PC-9 (cell line): ENCODE measurements at regions not wholly inside any gene's neighbourhood (a gene's known extent, or its start where the extent isn't known, plus 50 kb on each side); places are given as distances from the start of the nearest gene placed in this dataset.
"Not testable (repeated sequence)": the region's sequence is repeated elsewhere in the genome, so short reads cannot be mapped to it uniquely, and the experiment has no call there.

Experiments used
- BruUV-seq: library from RNA; stranded (reverse); fragments of 400-500 nt; replicated peaks from 2 replicates; lab custom pipeline; 2021; lab: Mats Ljungman, UMichigan
- CTCF ChIA-PET: fragments of 300-600 bp; sonication (Branson Sonifier 250); formaldehyde crosslinking; loops from one replicate; lab custom pipeline; 2022; ENCODE audit warnings: antibody characterized with exemption; lab: Charles Lee
- POLR2A ChIA-PET: fragments of 300-600 bp; sonication (Branson Sonifier 250); formaldehyde crosslinking; loops from one replicate; lab custom pipeline; 2022; ENCODE audit warnings: antibody characterized with exemption; ENCODE audit not compliant: unreplicated experiment; lab: Charles Lee
- DNase-seq, 2 experiments: peaks; one replicate each; pipeline versions ENCODE4 v3.0.0 to v3.0.0-alpha.2; 2015 to 2022; ENCODE audit warnings: mixed read lengths in 1 of 2
- H2AFZ ChIP-seq: fragments of 200-600 bp; sonication (generic); 2 replicates; pipeline ENCODE4 v1.8.1; 2017; ENCODE audit warnings: antibody characterized with exemption
- H3F3A ChIP-seq: fragments of 200-600 bp; sonication (generic); 2 replicates; pipeline ENCODE4 v1.8.1; 2017; ENCODE audit warnings: antibody characterized with exemption, mild to moderate bottlenecking, low read depth; ENCODE audit not compliant: insufficient read depth
- H3K27ac ChIP-seq: fragments of 200-600 bp; sonication (generic); 2 replicates; pipeline ENCODE4 v1.6.1; 2016; ENCODE audit warnings: mixed run types
- H3K27me3 ChIP-seq: fragments of 200-600 bp; sonication (generic); 2 replicates; pipeline ENCODE4 v1.6.1; 2016; ENCODE audit warnings: low read depth, mixed run types; ENCODE audit not compliant: insufficient read depth
- H3K36me3 ChIP-seq: fragments of 200-600 bp; sonication (generic); 2 replicates; pipeline ENCODE4 v1.6.1; 2016; ENCODE audit warnings: low read depth, mixed run types
- H3K4me1 ChIP-seq: fragments of 200-600 bp; sonication (generic); replicated peaks from 2 replicates; pipeline ENCODE4 v1.6.1; 2016; ENCODE audit warnings: mixed run types; ENCODE audit not compliant: insufficient read depth
- H3K4me2 ChIP-seq: fragments of 200-600 bp; sonication (generic); 2 replicates; pipeline ENCODE4 v1.6.1; 2017; ENCODE audit warnings: mixed run types
- H3K4me3 ChIP-seq: fragments of 200-600 bp; sonication (generic); 2 replicates; pipeline ENCODE4 v1.6.1; 2016; ENCODE audit warnings: mixed run types
- H3K79me2 ChIP-seq: fragments of 200-600 bp; sonication (generic); 2 replicates; pipeline ENCODE4 v1.6.1; 2017; ENCODE audit warnings: low read depth, mixed run types
- H3K9me2 ChIP-seq: fragments of 200-600 bp; sonication (generic); 2 replicates; pipeline ENCODE4 v1.8.1; 2017; ENCODE audit warnings: mild to moderate bottlenecking; ENCODE audit not compliant: insufficient read depth
- H3K9me3 ChIP-seq: fragments of 200-600 bp; sonication (generic); 2 replicates; pipeline ENCODE4 v1.8.1; 2016; ENCODE audit warnings: low read depth; ENCODE audit not compliant: insufficient read depth
- H4K20me1 ChIP-seq: fragments of 200-600 bp; sonication (generic); 2 replicates; pipeline ENCODE4 v1.8.1; 2017; ENCODE audit not compliant: insufficient read depth
- intact Hi-C: fragments of 100-400 bp; cut with micrococcal nuclease; formaldehyde crosslinking; loops from one replicate; pipeline ENCODE4 v1.10.0; 2022; ENCODE audit not compliant: unreplicated experiment

DNA sequence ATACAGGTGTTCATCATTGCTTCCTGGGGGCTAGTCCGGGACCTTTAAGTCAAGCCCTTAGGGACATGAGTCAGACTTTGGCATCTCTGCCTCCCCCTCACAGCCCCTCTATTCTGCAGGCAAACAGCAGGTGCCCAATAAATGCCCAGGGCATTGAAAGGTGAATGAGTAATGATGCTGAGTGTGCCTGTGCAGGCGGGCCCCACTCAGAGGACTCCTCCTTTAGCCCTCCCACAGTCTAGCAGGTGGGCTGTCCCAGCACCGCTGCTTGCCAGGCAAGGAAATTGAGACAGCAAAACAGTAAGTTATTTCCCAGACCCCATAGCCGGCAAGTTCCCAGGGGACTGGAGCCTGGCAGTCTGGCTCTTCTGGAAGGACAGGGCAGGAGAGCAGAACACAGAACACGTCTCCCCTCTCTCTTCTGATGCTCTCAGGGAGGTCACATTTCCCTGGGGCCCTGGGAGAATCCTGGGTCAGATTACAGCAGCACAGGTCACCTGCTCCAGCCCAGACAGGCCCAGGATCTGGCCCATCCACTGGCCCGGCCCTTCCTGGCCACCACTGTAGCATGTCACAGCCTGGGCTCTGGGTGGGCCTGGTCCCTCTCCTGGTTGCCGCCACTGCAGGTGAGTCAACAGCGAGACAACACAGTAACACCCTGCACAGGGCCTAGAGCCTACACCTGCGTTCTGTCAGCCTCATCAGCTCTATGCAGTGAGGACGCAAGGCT is 108.7 kb upstream of the MTLN start:
- H3K27ac ChIP-seq, H3K27me3 ChIP-seq, intact Hi-C loops, H3K79me2 ChIP-seq, POLR2A ChIA-PET, H3K4me2 ChIP-seq, H3F3A ChIP-seq, H3K4me3 ChIP-seq, BruUV-seq, H3K9me2 ChIP-seq, H2AFZ ChIP-seq, CTCF ChIA-PET, H3K36me3 ChIP-seq, DNase-seq, H4K20me1 ChIP-seq, H3K9me3 ChIP-seq, H3K4me1 ChIP-seq: not testable (repeated sequence)

DNA sequence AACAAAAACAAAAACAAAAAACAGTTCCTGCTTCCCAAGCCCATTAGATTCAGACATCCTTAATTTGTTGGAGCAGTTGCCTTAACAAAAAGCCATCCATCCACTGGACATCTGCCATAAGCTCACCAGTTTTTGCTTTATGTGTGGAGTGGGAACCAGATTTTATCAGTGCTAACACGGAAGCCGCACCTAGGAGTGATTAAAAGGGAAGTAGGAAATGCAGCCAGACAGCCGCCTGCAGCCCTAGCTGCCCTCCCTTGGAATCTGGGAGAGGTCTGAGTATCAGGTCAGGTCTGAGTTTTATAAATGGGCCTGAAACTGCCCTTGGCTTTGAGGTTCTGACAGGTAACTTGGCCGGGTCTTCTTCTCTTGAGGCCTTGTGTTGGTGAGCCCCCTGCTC is 106.6 kb upstream of the MTLN start:
- H3K9me3 ChIP-seq, H3F3A ChIP-seq, H3K4me3 ChIP-seq, H3K4me2 ChIP-seq, POLR2A ChIA-PET, H3K4me1 ChIP-seq, H3K27ac ChIP-seq, H4K20me1 ChIP-seq, DNase-seq, intact Hi-C loops, CTCF ChIA-PET, H3K27me3 ChIP-seq, H3K79me2 ChIP-seq, H3K9me2 ChIP-seq, H3K36me3 ChIP-seq, H2AFZ ChIP-seq, BruUV-seq: not testable (repeated sequence)

DNA sequence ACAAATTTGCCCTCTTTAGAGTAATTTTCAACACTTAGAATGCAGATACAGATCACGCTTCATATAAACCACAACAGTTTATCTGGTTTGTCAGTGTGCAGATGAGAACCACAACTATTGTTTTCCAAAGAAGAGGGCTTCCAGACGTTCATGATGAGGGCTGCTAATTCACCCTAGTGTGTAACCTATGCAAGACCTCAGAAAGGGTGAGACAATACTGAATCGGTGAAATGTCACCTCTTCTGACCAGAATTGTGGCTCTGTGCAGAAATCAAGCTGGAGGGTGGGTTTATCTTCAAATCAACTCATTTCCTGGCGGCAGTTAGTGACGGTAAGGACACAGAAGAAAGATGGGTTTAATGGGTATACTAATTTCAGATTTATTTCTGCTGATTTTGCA is 105.0 kb upstream of the MTLN start:
- H3F3A ChIP-seq, H3K9me2 ChIP-seq, POLR2A ChIA-PET, intact Hi-C loops, H3K79me2 ChIP-seq, H2AFZ ChIP-seq, H3K4me1 ChIP-seq, H3K9me3 ChIP-seq, H3K27me3 ChIP-seq, H3K4me2 ChIP-seq, CTCF ChIA-PET, DNase-seq, H3K27ac ChIP-seq, H3K4me3 ChIP-seq, H3K36me3 ChIP-seq, BruUV-seq, H4K20me1 ChIP-seq: not testable (repeated sequence)

DNA sequence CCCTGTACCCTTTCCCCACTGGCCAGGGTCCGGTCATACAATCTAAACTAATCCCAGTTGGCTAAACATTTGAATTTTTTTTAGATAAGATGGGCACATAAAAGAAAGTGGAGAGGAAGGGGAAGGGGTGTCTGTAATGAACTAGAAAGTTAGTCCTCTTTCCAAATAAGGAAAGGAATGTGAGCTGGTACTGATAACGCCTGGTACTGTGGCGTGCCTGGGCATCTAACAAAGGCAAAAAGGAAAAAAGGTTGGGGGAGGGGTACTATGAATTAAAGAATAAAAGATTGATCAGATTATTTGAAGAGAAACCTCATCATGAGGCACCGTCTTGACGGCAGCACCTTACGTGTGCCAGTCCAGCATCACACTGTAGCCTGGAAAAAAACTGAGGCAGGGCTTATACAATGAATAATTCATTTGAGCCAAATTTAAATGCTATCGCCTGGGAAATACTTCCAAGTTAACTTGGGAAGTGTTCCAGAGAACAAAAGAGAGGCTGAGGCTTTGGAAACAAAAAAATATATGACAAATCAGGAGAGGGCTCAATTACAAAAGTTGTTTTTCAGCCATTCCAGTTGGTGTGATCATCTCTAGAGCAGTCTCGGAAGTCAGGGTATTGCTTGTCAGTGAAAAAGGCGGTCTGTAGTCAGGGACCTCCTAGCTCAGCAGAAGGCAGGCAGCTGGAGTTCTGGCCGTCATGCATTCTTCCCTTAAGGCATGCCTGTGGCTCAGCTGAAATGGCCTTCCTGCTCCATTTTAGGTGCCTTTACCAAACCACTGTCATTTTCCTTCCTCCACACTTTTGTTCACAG is 103.9 kb upstream of the MTLN start:
- H3F3A ChIP-seq, CTCF ChIA-PET, H3K4me2 ChIP-seq, H3K9me3 ChIP-seq, intact Hi-C loops, H2AFZ ChIP-seq, H3K27me3 ChIP-seq, DNase-seq, H3K9me2 ChIP-seq, H3K4me1 ChIP-seq, H3K4me3 ChIP-seq, H3K36me3 ChIP-seq, POLR2A ChIA-PET, H3K27ac ChIP-seq, BruUV-seq, H3K79me2 ChIP-seq, H4K20me1 ChIP-seq: not testable (repeated sequence)

DNA sequence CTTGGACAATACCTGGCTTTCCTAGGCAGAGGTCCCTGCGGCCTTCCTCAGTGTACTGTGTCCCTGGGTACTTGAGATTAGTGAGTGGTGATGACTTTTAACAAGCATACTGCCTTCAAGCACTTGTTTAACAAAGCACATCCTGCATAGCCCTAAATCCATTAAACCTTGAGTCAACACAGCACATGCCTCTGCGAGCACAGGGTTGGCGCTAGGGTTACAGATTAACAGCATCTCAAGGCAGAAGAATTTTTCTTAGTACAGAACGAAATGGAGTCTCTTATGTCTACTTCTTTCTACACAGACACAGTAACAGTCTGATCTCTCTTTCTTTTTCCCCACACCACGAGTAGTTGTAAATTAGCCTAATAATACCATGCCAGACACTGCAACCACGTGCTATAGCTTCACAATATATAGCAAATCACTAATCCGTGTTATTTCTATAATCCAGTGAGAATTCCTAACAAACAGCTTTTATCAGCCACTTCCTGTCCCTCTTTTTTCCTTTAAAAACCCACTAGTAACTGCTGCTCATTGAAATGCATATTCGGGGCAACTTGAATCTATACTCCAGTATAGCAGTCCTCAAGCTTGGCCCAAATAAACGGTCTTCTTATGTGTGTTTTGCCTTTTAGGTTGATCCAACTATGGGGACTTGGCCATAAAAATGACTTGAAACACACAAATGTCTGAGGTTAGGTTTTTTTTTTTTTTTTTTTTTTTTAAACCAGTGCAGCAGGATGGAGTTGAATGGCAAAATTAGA is 102.9 kb upstream of the MTLN start:
- H2AFZ ChIP-seq, H3K4me2 ChIP-seq, H3F3A ChIP-seq, H3K36me3 ChIP-seq, H3K27me3 ChIP-seq, H3K79me2 ChIP-seq, H3K9me3 ChIP-seq, H4K20me1 ChIP-seq, BruUV-seq, H3K27ac ChIP-seq, H3K4me3 ChIP-seq, intact Hi-C loops, H3K9me2 ChIP-seq, DNase-seq, POLR2A ChIA-PET, CTCF ChIA-PET, H3K4me1 ChIP-seq: not testable (repeated sequence)

DNA sequence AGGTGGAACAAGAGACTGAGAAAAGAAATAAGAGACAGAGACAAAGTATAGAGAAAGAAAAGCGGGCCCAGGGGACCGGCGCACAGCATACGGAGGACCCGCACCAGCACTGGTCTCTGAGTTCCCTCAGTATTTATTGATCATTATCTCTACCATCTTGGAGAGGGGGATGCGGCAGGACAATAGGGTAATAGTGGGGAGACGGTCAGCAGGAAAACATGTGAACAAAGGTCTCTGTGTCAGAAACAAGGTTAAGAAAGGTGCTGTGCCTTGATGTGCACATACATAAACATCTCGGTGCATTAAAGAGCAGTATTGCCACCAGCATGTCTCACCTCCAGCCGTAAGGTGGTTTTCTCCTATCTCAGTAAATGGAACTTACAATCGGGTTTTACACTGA is 102.1 kb upstream of the MTLN start:
- H3K79me2 ChIP-seq, DNase-seq, H3K4me1 ChIP-seq, CTCF ChIA-PET, H3K27me3 ChIP-seq, H3K4me3 ChIP-seq, POLR2A ChIA-PET, H3F3A ChIP-seq, H3K36me3 ChIP-seq, H3K4me2 ChIP-seq, H3K27ac ChIP-seq, BruUV-seq, H2AFZ ChIP-seq, H3K9me3 ChIP-seq, H3K9me2 ChIP-seq, H4K20me1 ChIP-seq, intact Hi-C loops: not testable (repeated sequence)

DNA sequence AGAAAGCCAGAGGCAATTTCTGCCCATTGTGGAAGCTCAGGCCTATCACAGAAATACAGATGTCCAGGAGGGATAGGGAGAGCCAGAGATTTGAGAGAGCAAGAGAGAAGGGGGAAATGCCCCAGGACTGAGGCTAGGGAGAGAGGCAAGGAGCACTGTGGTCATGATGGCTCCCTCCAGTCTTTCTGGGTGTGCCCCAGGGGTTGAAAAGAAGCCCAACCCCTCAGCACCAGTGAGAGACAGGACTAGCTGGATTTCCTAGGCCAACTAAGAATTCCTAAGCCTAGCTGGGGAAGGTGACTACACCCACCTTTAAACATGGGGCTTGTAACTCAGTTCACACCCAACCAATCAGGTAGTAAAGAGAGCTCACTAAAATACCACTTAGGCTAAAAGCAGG is 100.7 kb upstream of the MTLN start:
- H3K27me3 ChIP-seq, H4K20me1 ChIP-seq, BruUV-seq, H3K4me2 ChIP-seq, POLR2A ChIA-PET, H2AFZ ChIP-seq, H3K9me3 ChIP-seq, H3K4me1 ChIP-seq, CTCF ChIA-PET, H3K9me2 ChIP-seq, DNase-seq, H3K27ac ChIP-seq, H3K4me3 ChIP-seq, intact Hi-C loops, H3F3A ChIP-seq, H3K79me2 ChIP-seq, H3K36me3 ChIP-seq: not testable (repeated sequence)
